HL-60 (cell line): ENCODE measurements at regions not wholly inside any gene's neighbourhood (a gene's known extent, or its start where the extent isn't known, plus 50 kb on each side); places are given as distances from the start of the nearest gene placed in this dataset.

Experiments used
- DNase-seq, 2 experiments: peaks; one replicate each; pipeline ENCODE4 v3.0.0-alpha.2; 2010 to 2020; ENCODE audit warnings: low read depth in 1 of 2, low spot score in 1 of 2
- H3K27ac ChIP-seq: fragments of 250-450 bp; sonication (Bioruptor Pico); replicated peaks from 2 replicates; pipeline ENCODE4 v1.5.1; 2020; ENCODE audit warnings: mild to moderate bottlenecking, moderate library complexity
- H3K27me3 ChIP-seq: fragments of 250-450 bp; sonication (Bioruptor Pico); 2 replicates; pipeline ENCODE4 v1.5.1; 2021; ENCODE audit warnings: mild to moderate bottlenecking, moderate library complexity; ENCODE audit not compliant: insufficient read depth, poor library complexity, severe bottlenecking
- H3K4me3 ChIP-seq: replicated peaks from 2 replicates; pipeline ENCODE4 v1.5.1; 2011; ENCODE audit warnings: mild to moderate bottlenecking, control low read depth, low read length; ENCODE audit not compliant: insufficient read depth
- CTCF ChIP-seq: IDR thresholded peaks from one replicate; pipeline ENCODE4 v1.5.1; 2011; ENCODE audit warnings: low read length, control low read depth, inconsistent platforms; ENCODE audit not compliant: insufficient read depth
- GABPA ChIP-seq: IDR thresholded peaks from 2 replicates; pipeline ENCODE4 v1.6.1; 2012; ENCODE audit warnings: low read depth
- POLR2AphosphoS5 ChIP-seq: IDR thresholded peaks from 2 replicates; pipeline ENCODE4 v1.6.1; 2012; ENCODE audit warnings: low read depth
- REST ChIP-seq: IDR thresholded peaks from 2 replicates; pipeline ENCODE4 v1.6.1; 2012; ENCODE audit warnings: low read depth; ENCODE audit not compliant: insufficient replicate concordance
- SPI1 ChIP-seq: IDR thresholded peaks from 2 replicates; pipeline ENCODE4 v1.6.1; 2012; ENCODE audit warnings: low read depth, mild to moderate bottlenecking, borderline replicate concordance

- H3K4me3 ChIP-seq = no peak overlapping the region
- no peak for TF ChIP-seq GABPA
- TF ChIP-seq REST = no peak
- no peak for TF ChIP-seq SPI1
- TF ChIP-seq CTCF = no peak
- TF ChIP-seq POLR2AphosphoS5 = no peak
- DNase-seq = no peak
- H3K27me3 ChIP-seq = no peaks in the 10 kb centered on the region
- H3K27ac ChIP-seq = no peak overlapping the region
Observed at GRCh38 chr10:44014644-44015250, 366.1 kb upstream of the ZNF32 start.

GRCh38 chr10:44013981-44014380 is 365.3 kb upstream of the ZNF32 start:
- no peak overlapping the region for H3K4me3 ChIP-seq
- no peak for DNase-seq
- TF ChIP-seq REST (no peak), SPI1 (no peak), CTCF (no peak), POLR2AphosphoS5 (no peak), GABPA (no peak)

GRCh38 chr10:44012921-44013320 is 364.2 kb upstream of the ZNF32 start:
- no peak for TF ChIP-seq SPI1
- no peak overlapping the region for H3K27ac ChIP-seq
- H3K27me3 ChIP-seq = no peaks in the 10 kb centered on the region
- DNase-seq = no peak
- H3K4me3 ChIP-seq = no peak overlapping the region

More at GRCh38 chr10:44013981-44014380, 365.3 kb upstream of the ZNF32 start:
- no peak overlapping the region for H3K27ac ChIP-seq
- H3K27me3 ChIP-seq = no peaks in the 10 kb centered on the region

GRCh38 chr10:44011603-44011981 is 362.9 kb upstream of the ZNF32 start:
- TF ChIP-seq CTCF (no peak), REST (no peak), GABPA (no peak), POLR2AphosphoS5 (no peak), SPI1 (no peak)
- no peak for DNase-seq
- no peak overlapping the region for H3K4me3 ChIP-seq
- no peak overlapping the region for H3K27ac ChIP-seq
- H3K27me3 ChIP-seq = no peaks in the 10 kb centered on the region
